ENCODE measurements at regions not wholly inside any gene's neighbourhood (a gene's known extent, or its start where the extent isn't known, plus 50 kb on each side); places are given as distances from the start of the nearest gene placed in this dataset.

DNA sequence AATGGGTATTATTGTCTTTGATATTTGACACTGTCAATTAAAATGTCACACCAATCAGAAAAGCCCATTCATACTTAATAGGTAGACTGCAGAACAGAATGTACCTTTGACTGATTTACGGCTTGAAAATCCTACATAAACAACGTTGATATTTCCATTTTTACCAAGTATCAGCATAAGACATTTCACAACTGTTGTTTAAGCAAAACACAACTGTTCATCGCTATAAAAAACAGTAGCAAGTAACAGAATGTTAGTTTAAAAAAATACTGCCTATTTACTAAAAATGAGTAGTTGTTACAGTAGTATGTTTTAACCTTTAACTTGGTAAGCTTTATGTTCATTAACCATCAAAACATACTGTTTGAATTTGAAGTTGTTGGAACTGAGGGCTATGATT is 1096.6 kb downstream of the PCDH17 start:
- Histone ChIP-seq H3K4me3 (ENCODE audit: insufficient read depth, low read depth, low read length) (no peak overlapping the region), H3K9me3 (ENCODE audit: control insufficient read depth, low read length) (no peaks in the 10 kb centered on the region), H3K36me3 (ENCODE audit: control insufficient read depth, insufficient read depth, low read length) (no peaks in the 10 kb centered on the region), H3K27me3 (ENCODE audit: control insufficient read depth, insufficient read depth, low read length, poor library complexity, severe bottlenecking) (no peaks in the 10 kb centered on the region), H3K4me1 (ENCODE audit: control insufficient read depth, insufficient read depth, low read length) (no peaks in the 10 kb centered on the region), H3K27ac (ENCODE audit: insufficient read depth, low read depth, low read length, poor library complexity, severe bottlenecking) (no peak overlapping the region)
- WGBS, 2 experiments: 44 to 47% methylated on average over 2 of the region's 3 CpGs

DNA sequence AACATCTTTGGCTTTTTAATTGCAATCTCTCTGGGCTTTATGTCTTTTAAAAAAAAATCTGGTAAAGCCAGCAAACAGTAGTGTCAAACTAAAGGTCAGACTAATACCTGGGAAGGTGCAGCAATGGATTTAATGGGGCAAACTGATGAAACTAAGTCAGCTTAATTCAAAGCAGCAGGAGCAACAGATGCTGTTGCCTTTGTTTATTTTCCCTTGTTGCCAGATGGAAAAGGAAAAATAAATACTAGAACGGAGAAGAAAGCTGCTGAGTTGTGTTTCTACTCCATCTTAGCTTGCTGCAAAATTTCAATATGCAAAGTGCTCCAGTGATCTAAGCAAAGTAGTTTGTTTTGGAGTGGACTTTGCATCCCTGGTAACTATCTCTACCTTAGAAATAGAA is 1097.8 kb downstream of the PCDH17 start:
- Histone ChIP-seq H3K4me1 (ENCODE audit: control insufficient read depth, insufficient read depth, low read length) (no peaks in the 10 kb centered on the region), H3K27me3 (ENCODE audit: control insufficient read depth, insufficient read depth, low read length, poor library complexity, severe bottlenecking) (no peaks in the 10 kb centered on the region), H3K36me3 (ENCODE audit: control insufficient read depth, insufficient read depth, low read length) (no peaks in the 10 kb centered on the region), H3K4me3 (ENCODE audit: insufficient read depth, low read depth, low read length) (no peak overlapping the region), H3K9me3 (ENCODE audit: control insufficient read depth, low read length) (no peaks in the 10 kb centered on the region), H3K27ac (ENCODE audit: insufficient read depth, low read depth, low read length, poor library complexity, severe bottlenecking) (no peak overlapping the region)
- 53 to 63% methylated on average over 1 of the region's 1 CpG for WGBS, 2 experiments

DNA sequence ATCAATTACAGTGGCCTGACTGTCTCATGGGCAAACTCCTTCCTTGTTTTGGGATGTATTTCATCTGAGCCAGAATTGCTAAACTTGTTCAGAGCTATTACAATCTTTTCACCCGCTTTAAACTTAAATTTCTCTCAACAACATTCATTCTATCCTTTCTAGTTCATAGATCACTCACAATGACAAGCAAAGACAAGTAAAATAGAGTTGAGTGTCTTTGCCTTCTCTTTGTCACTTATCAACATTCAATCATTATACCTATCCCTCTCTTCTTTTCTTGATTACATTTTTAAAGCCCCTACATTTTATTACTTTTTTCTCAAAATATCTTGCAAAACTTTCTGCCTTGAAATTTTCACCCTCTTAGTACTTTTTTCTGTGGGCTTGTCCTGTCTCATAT is 1113.1 kb downstream of the PCDH17 start:
- Histone ChIP-seq H3K27me3 (ENCODE audit: control insufficient read depth, insufficient read depth, low read length, poor library complexity, severe bottlenecking) (no peaks in the 10 kb centered on the region), H3K27ac (ENCODE audit: insufficient read depth, low read depth, low read length, poor library complexity, severe bottlenecking) (no peak overlapping the region), H3K36me3 (ENCODE audit: control insufficient read depth, insufficient read depth, low read length) (no peaks in the 10 kb centered on the region), H3K9me3 (ENCODE audit: control insufficient read depth, low read length) (no peaks in the 10 kb centered on the region), H3K4me1 (ENCODE audit: control insufficient read depth, insufficient read depth, low read length) (no peaks in the 10 kb centered on the region), H3K4me3 (ENCODE audit: insufficient read depth, low read depth, low read length) (no peak overlapping the region)
- 96 to 100% methylated on average over 1 of the region's 1 CpG for WGBS, 2 experiments

DNA sequence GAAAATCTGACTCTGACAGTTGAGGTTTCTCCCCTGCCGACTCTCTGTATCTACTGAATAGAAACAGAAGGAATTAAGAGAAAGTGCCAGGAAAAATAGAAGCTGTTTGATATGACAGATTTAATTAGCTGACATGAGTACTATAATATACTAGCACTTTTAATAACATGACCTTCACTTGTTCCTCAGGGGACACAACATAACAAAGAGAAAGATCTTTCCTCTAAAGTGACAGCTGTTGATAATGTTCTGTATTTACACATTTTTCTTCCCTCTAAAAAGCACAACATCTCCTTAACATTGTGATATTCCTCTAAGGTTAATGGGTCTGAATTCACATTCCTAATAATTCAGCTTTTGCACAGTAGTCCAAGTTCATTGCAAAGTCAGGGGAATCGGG is 1136.0 kb downstream of the PCDH17 start:
- Histone ChIP-seq H3K27me3 (ENCODE audit: control insufficient read depth, insufficient read depth, low read length, poor library complexity, severe bottlenecking) (no peaks in the 10 kb centered on the region), H3K27ac (ENCODE audit: insufficient read depth, low read depth, low read length, poor library complexity, severe bottlenecking) (no peak overlapping the region), H3K4me1 (ENCODE audit: control insufficient read depth, insufficient read depth, low read length) (no peaks in the 10 kb centered on the region), H3K36me3 (ENCODE audit: control insufficient read depth, insufficient read depth, low read length) (no peaks in the 10 kb centered on the region), H3K4me3 (ENCODE audit: insufficient read depth, low read depth, low read length) (no peak overlapping the region), H3K9me3 (ENCODE audit: control insufficient read depth, low read length) (no peaks in the 10 kb centered on the region)
- 92 to 95% methylated on average over 2 of the region's 2 CpGs for whole genome bisulfite sequencing, 2 experiments

DNA sequence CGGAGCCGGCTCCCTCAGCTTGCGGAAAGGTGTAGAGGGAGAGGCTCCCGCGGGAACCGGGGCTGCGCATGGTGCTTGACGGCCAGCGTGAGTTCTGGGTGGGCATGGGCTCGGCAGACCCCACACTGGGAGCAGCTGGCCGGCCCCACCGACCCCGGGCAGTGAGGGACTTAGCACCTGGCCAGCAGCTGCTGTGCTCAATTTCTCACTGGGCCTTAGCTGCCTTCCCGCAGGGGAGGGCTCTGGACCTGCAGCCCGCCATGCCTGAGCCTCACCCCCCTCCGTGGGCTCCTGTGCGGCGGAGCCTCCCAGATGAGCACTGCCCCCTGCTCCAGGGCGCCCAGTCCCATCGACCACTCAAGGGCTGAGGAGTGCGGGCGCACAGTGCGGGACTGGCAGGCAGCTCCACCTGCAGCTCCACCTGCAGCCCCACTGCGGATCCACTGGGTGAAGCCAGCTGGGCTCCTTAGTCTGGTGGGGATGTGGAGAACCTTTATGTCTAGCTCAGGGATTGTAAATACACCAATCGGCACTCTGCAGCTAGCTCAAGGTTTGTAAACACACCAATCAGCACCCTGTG is 1141.8 kb downstream of the PCDH17 start:
- 93% methylated on average over 23 of the region's 25 CpGs for WGBS, 2 experiments
- no peak overlapping the region for H3K4me3 ChIP-seq (ENCODE audit: insufficient read depth, low read depth, low read length)

DNA sequence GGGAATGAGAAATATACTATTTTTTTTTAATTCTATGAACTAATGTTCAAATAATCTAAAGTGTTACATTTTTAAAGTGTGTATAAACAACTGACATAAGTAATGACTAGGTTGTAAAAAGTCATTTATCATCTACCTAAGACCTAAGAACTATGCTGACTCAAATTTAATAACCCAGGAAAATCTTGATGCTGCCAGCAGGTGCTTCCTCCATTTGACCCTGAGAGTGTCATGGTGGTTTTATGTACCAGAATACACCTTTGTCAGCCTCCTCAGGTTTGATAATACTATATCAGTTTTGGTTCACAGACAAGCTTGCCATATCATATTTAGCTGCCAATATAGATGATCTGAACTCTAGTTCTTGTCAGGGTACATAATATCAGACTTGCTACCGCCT is 1151.2 kb downstream of the PCDH17 start:
- Histone ChIP-seq H3K27me3 (ENCODE audit: control insufficient read depth, insufficient read depth, low read length, poor library complexity, severe bottlenecking) (no peaks in the 10 kb centered on the region), H3K27ac (ENCODE audit: insufficient read depth, low read depth, low read length, poor library complexity, severe bottlenecking) (no peak overlapping the region), H3K9me3 (ENCODE audit: control insufficient read depth, low read length) (no peaks in the 10 kb centered on the region), H3K36me3 (ENCODE audit: control insufficient read depth, insufficient read depth, low read length) (no peaks in the 10 kb centered on the region), H3K4me3 (ENCODE audit: insufficient read depth, low read depth, low read length) (no peak overlapping the region), H3K4me1 (ENCODE audit: control insufficient read depth, insufficient read depth, low read length) (no peaks in the 10 kb centered on the region)
- 100% methylated on average over 1 of the region's 1 CpG; no CpG with 5 or more reads in 1 of the 2 experiments for WGBS, 2 experiments

More for the DNA sequence above, 1141.8 kb downstream of the PCDH17 start:
- Histone ChIP-seq H3K27ac (ENCODE audit: insufficient read depth, low read depth, low read length, poor library complexity, severe bottlenecking) (no peak overlapping the region), H3K4me1 (ENCODE audit: control insufficient read depth, insufficient read depth, low read length) (no peaks in the 10 kb centered on the region), H3K9me3 (ENCODE audit: control insufficient read depth, low read length) (no peaks in the 10 kb centered on the region), H3K27me3 (ENCODE audit: control insufficient read depth, insufficient read depth, low read length, poor library complexity, severe bottlenecking) (no peaks in the 10 kb centered on the region), H3K36me3 (ENCODE audit: control insufficient read depth, insufficient read depth, low read length) (no peaks in the 10 kb centered on the region)

DNA sequence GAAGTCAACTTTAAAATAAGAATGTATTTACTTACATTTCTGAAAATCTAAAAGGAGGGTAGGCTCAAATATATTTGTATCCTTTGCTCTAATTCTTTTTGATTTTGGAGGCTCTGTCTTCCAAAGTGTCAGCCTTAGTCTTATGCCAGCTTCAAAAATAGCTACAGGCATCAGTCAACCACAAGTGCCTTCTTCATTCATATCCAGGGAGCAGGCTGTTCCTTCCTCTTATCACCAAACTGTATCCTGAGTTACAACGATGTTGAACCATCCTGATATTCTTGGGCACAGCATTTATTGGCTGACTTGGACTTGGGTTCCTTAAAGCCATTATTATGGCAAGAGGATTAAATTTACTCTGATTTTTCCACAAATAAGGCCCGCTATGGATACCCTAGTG is 1161.3 kb downstream of the PCDH17 start:
- H3K4me1 ChIP-seq (ENCODE audit: control insufficient read depth, insufficient read depth, low read length): no peaks in the 10 kb centered on the region
- no peaks in the 10 kb centered on the region for H3K27me3 ChIP-seq (ENCODE audit: control insufficient read depth, insufficient read depth, low read length, poor library complexity, severe bottlenecking)
- no peak overlapping the region for H3K27ac ChIP-seq (ENCODE audit: insufficient read depth, low read depth, low read length, poor library complexity, severe bottlenecking)
- H3K4me3 ChIP-seq (ENCODE audit: insufficient read depth, low read depth, low read length): no peak overlapping the region
- no peaks in the 10 kb centered on the region for H3K9me3 ChIP-seq (ENCODE audit: control insufficient read depth, low read length)
- H3K36me3 ChIP-seq (ENCODE audit: control insufficient read depth, insufficient read depth, low read length): no peaks in the 10 kb centered on the region
- WGBS, 2 experiments: 83 to 91% methylated on average over 1 to 2 of the region's 2 CpGs

DNA sequence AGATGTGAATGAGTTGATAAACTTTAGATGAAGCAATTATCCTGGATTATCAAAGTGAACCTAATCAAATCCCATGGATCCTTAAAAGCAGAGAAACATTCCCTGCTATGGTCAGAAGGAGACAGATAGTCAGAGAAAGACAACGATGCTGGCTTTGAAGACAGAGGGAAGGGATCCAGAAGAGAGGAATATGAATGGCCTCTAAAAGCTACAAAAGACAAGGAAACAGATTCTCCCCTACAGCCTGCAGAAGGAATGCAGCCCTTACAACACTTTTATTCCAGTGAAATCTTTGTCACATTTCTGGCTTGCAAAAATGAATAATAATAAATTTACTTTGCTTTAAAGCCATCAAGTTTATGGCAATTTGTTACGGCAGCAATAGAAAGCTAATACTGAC is 1164.2 kb downstream of the PCDH17 start:
- no peaks in the 10 kb centered on the region for H3K36me3 ChIP-seq (ENCODE audit: control insufficient read depth, insufficient read depth, low read length)
- 37 to 60% methylated on average over 1 of the region's 2 CpGs for WGBS, 2 experiments
- no peaks in the 10 kb centered on the region for H3K4me1 ChIP-seq (ENCODE audit: control insufficient read depth, insufficient read depth, low read length)
- no peaks in the 10 kb centered on the region for H3K9me3 ChIP-seq (ENCODE audit: control insufficient read depth, low read length)
- no peaks in the 10 kb centered on the region for H3K27me3 ChIP-seq (ENCODE audit: control insufficient read depth, insufficient read depth, low read length, poor library complexity, severe bottlenecking)
- no peak overlapping the region for H3K27ac ChIP-seq (ENCODE audit: insufficient read depth, low read depth, low read length, poor library complexity, severe bottlenecking)
- no peak overlapping the region for H3K4me3 ChIP-seq (ENCODE audit: insufficient read depth, low read depth, low read length)

DNA sequence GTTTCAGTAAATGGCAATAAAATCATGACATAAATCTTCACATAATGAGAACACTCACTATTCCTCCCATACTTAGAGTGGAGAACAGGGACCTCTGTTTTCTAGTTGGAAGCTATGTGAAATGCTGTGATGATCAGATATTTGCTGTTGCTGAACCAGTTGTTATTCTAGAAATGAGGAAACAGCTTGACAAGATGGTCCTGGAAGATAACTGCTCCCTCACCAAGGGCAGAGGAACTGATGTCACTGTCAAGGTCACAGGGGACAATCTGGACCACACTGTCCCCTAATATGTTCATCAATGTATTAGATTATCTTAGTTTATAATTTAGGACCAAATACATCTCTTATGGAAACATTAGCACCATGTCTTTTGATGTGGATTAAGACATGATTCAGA is 1173.3 kb downstream of the PCDH17 start:
- Histone ChIP-seq H3K36me3 (ENCODE audit: control insufficient read depth, insufficient read depth, low read length) (no peaks in the 10 kb centered on the region), H3K9me3 (ENCODE audit: control insufficient read depth, low read length) (no peaks in the 10 kb centered on the region), H3K27me3 (ENCODE audit: control insufficient read depth, insufficient read depth, low read length, poor library complexity, severe bottlenecking) (no peaks in the 10 kb centered on the region)

DNA sequence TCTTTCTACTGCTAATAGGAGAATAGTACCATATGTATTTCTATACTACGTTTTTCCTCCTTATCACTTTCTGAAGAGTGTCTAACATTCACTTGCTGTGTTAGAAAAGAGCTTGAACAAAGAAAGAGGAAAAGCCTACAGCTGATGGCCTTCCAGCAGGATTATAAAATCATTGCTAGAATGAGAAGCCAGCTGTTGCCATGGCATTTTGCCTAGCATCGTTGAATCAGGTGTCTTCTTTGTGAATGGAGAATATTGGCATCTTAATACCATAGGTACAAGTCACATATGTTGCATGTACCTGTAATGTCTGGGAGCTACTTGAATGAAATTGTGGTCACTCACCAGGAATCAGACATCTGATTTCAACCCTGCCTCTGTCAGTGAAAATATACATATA is 1174.9 kb downstream of the PCDH17 start:
- 80 to 91% methylated on average over 2 of the region's 2 CpGs for WGBS, 2 experiments
- H3K27ac ChIP-seq (ENCODE audit: insufficient read depth, low read depth, low read length, poor library complexity, severe bottlenecking): no peak overlapping the region

More for the DNA sequence above, 1173.3 kb downstream of the PCDH17 start:
- H3K4me1 ChIP-seq (ENCODE audit: control insufficient read depth, insufficient read depth, low read length): no peaks in the 10 kb centered on the region
- H3K4me3 ChIP-seq (ENCODE audit: insufficient read depth, low read depth, low read length): no peak overlapping the region
- H3K27ac ChIP-seq (ENCODE audit: insufficient read depth, low read depth, low read length, poor library complexity, severe bottlenecking): no peak overlapping the region

DNA sequence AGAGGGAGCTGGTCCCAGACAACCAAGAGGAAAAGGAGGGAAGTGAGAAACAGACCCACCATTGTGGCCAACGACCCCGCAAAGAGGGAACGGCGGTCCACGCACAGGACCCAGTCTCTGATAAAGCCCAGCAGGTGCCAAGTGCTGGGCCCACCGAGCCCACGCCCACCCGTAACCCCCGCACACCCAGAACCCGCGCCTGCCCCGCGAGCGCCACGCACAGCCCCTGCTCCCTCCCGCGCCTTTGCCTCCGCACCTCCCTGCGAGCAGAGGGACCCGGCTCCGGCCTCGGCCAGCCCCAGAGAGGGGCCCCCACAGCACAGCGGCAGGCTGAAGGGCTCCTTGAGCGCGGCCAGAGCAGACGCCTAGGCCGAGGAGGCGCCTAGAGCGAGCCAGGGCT is 1192.2 kb downstream of the PCDH17 start:
- H3K27me3 ChIP-seq (ENCODE audit: control insufficient read depth, insufficient read depth, low read length, poor library complexity, severe bottlenecking): no peaks in the 10 kb centered on the region
- H3K9me3 ChIP-seq (ENCODE audit: control insufficient read depth, low read length): no peaks in the 10 kb centered on the region
- 92 to 93% methylated on average over 28 to 29 of the region's 29 CpGs for WGBS, 2 experiments

More for the DNA sequence above, 1174.9 kb downstream of the PCDH17 start:
- Histone ChIP-seq H3K4me1 (ENCODE audit: control insufficient read depth, insufficient read depth, low read length) (no peaks in the 10 kb centered on the region), H3K27me3 (ENCODE audit: control insufficient read depth, insufficient read depth, low read length, poor library complexity, severe bottlenecking) (no peaks in the 10 kb centered on the region), H3K4me3 (ENCODE audit: insufficient read depth, low read depth, low read length) (no peak overlapping the region), H3K9me3 (ENCODE audit: control insufficient read depth, low read length) (no peaks in the 10 kb centered on the region), H3K36me3 (ENCODE audit: control insufficient read depth, insufficient read depth, low read length) (no peaks in the 10 kb centered on the region)

More for the DNA sequence above, 1192.2 kb downstream of the PCDH17 start:
- Histone ChIP-seq H3K27ac (ENCODE audit: insufficient read depth, low read depth, low read length, poor library complexity, severe bottlenecking) (no peak overlapping the region), H3K4me3 (ENCODE audit: insufficient read depth, low read depth, low read length) (no peak overlapping the region), H3K4me1 (ENCODE audit: control insufficient read depth, insufficient read depth, low read length) (no peaks in the 10 kb centered on the region), H3K36me3 (ENCODE audit: control insufficient read depth, insufficient read depth, low read length) (no peaks in the 10 kb centered on the region)

Data from ectodermal cell (in vitro differentiated cells).